Osteoblast (primary cell): ENCODE measurements at regions not wholly inside any gene's neighbourhood (a gene's known extent, or its start where the extent isn't known, plus 50 kb on each side); places are given as distances from the start of the nearest gene placed in this dataset.
A peak's percentile ranks its signal among the peaks of the same experiment; 100 is the strongest.
"Not testable (repeated sequence)": the region's sequence is repeated elsewhere in the genome, so short reads cannot be mapped to it uniquely, and the experiment has no call there.

Source experiments
- DNase-seq: peaks from one replicate; pipeline ENCODE4 v3.0.0; 2011; ENCODE audit warnings: low spot score, mixed read lengths; ENCODE audit not compliant: insufficient read length; ENCODE audit errors: missing footprints
- H2AFZ ChIP-seq: 2 replicates; pipeline ENCODE4 v1.6.0; 2011; ENCODE audit warnings: mild to moderate bottlenecking, low read length
- H3K27ac ChIP-seq: 2 replicates; pipeline ENCODE4 v1.5.1; 2011; ENCODE audit warnings: mild to moderate bottlenecking, low read depth, low read length, moderate library complexity
- H3K27me3 ChIP-seq: 2 replicates; pipeline ENCODE4 v1.6.0; 2012; ENCODE audit warnings: mild to moderate bottlenecking, control low read depth, inconsistent platforms, low read length, moderate library complexity; ENCODE audit not compliant: insufficient read depth
- H3K36me3 ChIP-seq: 2 replicates; pipeline ENCODE4 v1.5.1; 2011; ENCODE audit warnings: mild to moderate bottlenecking, low read length, control low read depth, moderate library complexity; ENCODE audit not compliant: insufficient read depth
- H3K4me1 ChIP-seq: 2 replicates; pipeline ENCODE4 v1.5.1; 2011; ENCODE audit warnings: mild to moderate bottlenecking, low read length, control low read depth, moderate library complexity; ENCODE audit not compliant: insufficient read depth
- H3K4me2 ChIP-seq: 2 replicates; pipeline ENCODE4 v1.6.0; 2011; ENCODE audit warnings: mild to moderate bottlenecking, low read length; ENCODE audit not compliant: insufficient read depth
- H3K4me3 ChIP-seq: fragments of 200-600 bp; sonication (generic); 3 replicates; pipeline ENCODE4 v1.5.1; 2012; ENCODE audit warnings: mild to moderate bottlenecking, low read length, inconsistent platforms; ENCODE audit not compliant: insufficient read depth
- H3K79me2 ChIP-seq: 2 replicates; pipeline ENCODE4 v1.6.0; 2012; ENCODE audit warnings: mild to moderate bottlenecking, low read length, control low read depth, inconsistent platforms; ENCODE audit not compliant: insufficient read depth
- H3K9me3 ChIP-seq: 2 replicates; pipeline ENCODE4 v1.5.1; 2011; ENCODE audit warnings: low read depth, low read length, control low read depth
- H4K20me1 ChIP-seq: 2 replicates; pipeline ENCODE4 v1.6.0; 2012; ENCODE audit warnings: mild to moderate bottlenecking, low read length, control low read depth; ENCODE audit not compliant: insufficient read depth
- CTCF ChIP-seq: IDR thresholded peaks from 2 replicates; pipeline ENCODE4 v1.5.1; 2011; ENCODE audit warnings: mild to moderate bottlenecking, low read depth, low read length, moderate library complexity; ENCODE audit errors: extremely low read depth

GRCh38 chr4:189597341-189597740 is 343.3 kb upstream of the FRG1 start:
- no peak overlapping the region for H3K4me2 ChIP-seq
- TF ChIP-seq CTCF: no peak
- H3K4me3 ChIP-seq: no peak overlapping the region
- H3K27ac ChIP-seq: no peak overlapping the region
- H3K4me1 ChIP-seq: no peaks in the 10 kb centered on the region
- DNase-seq: no peak
- H3K36me3 ChIP-seq: no peaks in the 10 kb centered on the region
- H4K20me1 ChIP-seq: no peaks in the 10 kb centered on the region
- no peak overlapping the region for H2AFZ ChIP-seq
- no peaks in the 10 kb centered on the region for H3K79me2 ChIP-seq
- H3K9me3 ChIP-seq: no peaks in the 10 kb centered on the region
- no peaks in the 10 kb centered on the region for H3K27me3 ChIP-seq

GRCh38 chr4:189600264-189600663 is 340.4 kb upstream of the FRG1 start:
- Histone ChIP-seq H3K4me1 (no peaks in the 10 kb centered on the region), H3K36me3 (no peaks in the 10 kb centered on the region), H3K9me3 (no peaks in the 10 kb centered on the region), H3K4me2 (no peak overlapping the region), H3K4me3 (no peak overlapping the region), H4K20me1 (no peaks in the 10 kb centered on the region), H3K27me3 (no peaks in the 10 kb centered on the region), H2AFZ (no peak overlapping the region), H3K79me2 (no peaks in the 10 kb centered on the region), H3K27ac (no peak overlapping the region)
- TF ChIP-seq CTCF: no peak
- DNase-seq: no peak

- Histone ChIP-seq H3K4me2 (no peak overlapping the region), H3K4me1 (no peaks in the 10 kb centered on the region), H3K4me3 (no peak overlapping the region), H3K79me2 (no peaks in the 10 kb centered on the region), H3K36me3 (no peaks in the 10 kb centered on the region), H3K9me3 (no peaks in the 10 kb centered on the region), H4K20me1 (no peaks in the 10 kb centered on the region), H2AFZ (no peak overlapping the region), H3K27me3 (no peaks in the 10 kb centered on the region), H3K27ac (no peak overlapping the region)
- no peak for TF ChIP-seq CTCF
- peak; percentile 35 for DNase-seq
These were observed 339.8 kb upstream of the FRG1 start for GRCh38 chr4:189600718-189601435.

GRCh38 chr4:189602827-189603226 is 337.8 kb upstream of the FRG1 start:
- not testable (repeated sequence) for H3K27me3 ChIP-seq, H3K27ac ChIP-seq, H3K4me2 ChIP-seq, H3K4me1 ChIP-seq, H3K36me3 ChIP-seq, H3K9me3 ChIP-seq, H3K4me3 ChIP-seq, H3K79me2 ChIP-seq, DNase-seq, H2AFZ ChIP-seq, H4K20me1 ChIP-seq

GRCh38 chr4:189610571-189610970 is 330.1 kb upstream of the FRG1 start:
- DNase-seq, H3K9me3 ChIP-seq, H3K27me3 ChIP-seq, H2AFZ ChIP-seq, H3K27ac ChIP-seq, H3K4me2 ChIP-seq, H3K4me1 ChIP-seq, H4K20me1 ChIP-seq, H3K4me3 ChIP-seq, H3K79me2 ChIP-seq, H3K36me3 ChIP-seq: not testable (repeated sequence)
